ENCODE measurements at regions not wholly inside any gene's neighbourhood (a gene's known extent, or its start where the extent isn't known, plus 50 kb on each side); places are given as distances from the start of the nearest gene placed in this dataset.
"Not testable (repeated sequence)": the region's sequence is repeated elsewhere in the genome, so short reads cannot be mapped to it uniquely, and the experiment has no call there.

- DNase-seq: no peak
These were observed 354.5 kb downstream of the FGFR2 start for GRCh38 chr10:121243609-121244241.

- no peak for DNase-seq
These were observed 353.4 kb downstream of the FGFR2 start for GRCh38 chr10:121244818-121245217.

- no peak for DNase-seq
These were observed 352.5 kb downstream of the FGFR2 start for GRCh38 chr10:121245754-121246153.

- DNase-seq: no peak
These were observed 350.0 kb downstream of the FGFR2 start for GRCh38 chr10:121248266-121248665.

GRCh38 chr10:121250995-121251764 lies 347.1 kb downstream of the FGFR2 start:
- DNase-seq: no peak

- no peak for DNase-seq
These were observed 345.5 kb downstream of the FGFR2 start for GRCh38 chr10:121252756-121253155.

- no peak for DNase-seq
These were observed 337.9 kb downstream of the FGFR2 start for GRCh38 chr10:121260377-121260776.

- no peak for DNase-seq
These were observed 336.6 kb downstream of the FGFR2 start for GRCh38 chr10:121261665-121262064.

- no peak for DNase-seq
These were observed 335.3 kb downstream of the FGFR2 start for GRCh38 chr10:121262774-121263430.

- no peak for DNase-seq
These were observed 334.8 kb downstream of the FGFR2 start for GRCh38 chr10:121263431-121263783.

- DNase-seq: no peak
These were observed 332.7 kb downstream of the FGFR2 start for GRCh38 chr10:121265360-121266123.

- no peak for DNase-seq
These were observed 331.9 kb downstream of the FGFR2 start for GRCh38 chr10:121266370-121266769.

GRCh38 chr10:121267236-121268003 lies 330.8 kb downstream of the FGFR2 start:
- no peak for DNase-seq

- no peak for DNase-seq
These were observed 329.9 kb downstream of the FGFR2 start for GRCh38 chr10:121268363-121268762.

GRCh38 chr10:121268863-121269432 lies 329.3 kb downstream of the FGFR2 start:
- DNase-seq: no peak

GRCh38 chr10:121270906-121271305 lies 327.3 kb downstream of the FGFR2 start:
- no peak for DNase-seq

- no peak for DNase-seq
These were observed 322.2 kb downstream of the FGFR2 start for GRCh38 chr10:121276046-121276445.

- DNase-seq: no peak
These were observed 321.4 kb downstream of the FGFR2 start for GRCh38 chr10:121276822-121277221.

GRCh38 chr10:121278386-121278785 lies 319.9 kb downstream of the FGFR2 start:
- DNase-seq: not testable (repeated sequence)

- no peak for DNase-seq
These were observed 316.7 kb downstream of the FGFR2 start for GRCh38 chr10:121281576-121281975.

GRCh38 chr10:121282264-121282663 lies 316.0 kb downstream of the FGFR2 start:
- DNase-seq: no peak

All from NCI-H1694 treated with DMSO at 0.1 percent for 48 hours (cell line).